ELF-1 (cell line): ENCODE measurements at regions not wholly inside any gene's neighbourhood (a gene's known extent, or its start where the extent isn't known, plus 50 kb on each side); places are given as distances from the start of the nearest gene placed in this dataset.

Experiments
- DNase-seq: peaks from one replicate; pipeline ENCODE4 v3.0.0-alpha.2; 2016; ENCODE audit warnings: low read depth, low spot score

DNA sequence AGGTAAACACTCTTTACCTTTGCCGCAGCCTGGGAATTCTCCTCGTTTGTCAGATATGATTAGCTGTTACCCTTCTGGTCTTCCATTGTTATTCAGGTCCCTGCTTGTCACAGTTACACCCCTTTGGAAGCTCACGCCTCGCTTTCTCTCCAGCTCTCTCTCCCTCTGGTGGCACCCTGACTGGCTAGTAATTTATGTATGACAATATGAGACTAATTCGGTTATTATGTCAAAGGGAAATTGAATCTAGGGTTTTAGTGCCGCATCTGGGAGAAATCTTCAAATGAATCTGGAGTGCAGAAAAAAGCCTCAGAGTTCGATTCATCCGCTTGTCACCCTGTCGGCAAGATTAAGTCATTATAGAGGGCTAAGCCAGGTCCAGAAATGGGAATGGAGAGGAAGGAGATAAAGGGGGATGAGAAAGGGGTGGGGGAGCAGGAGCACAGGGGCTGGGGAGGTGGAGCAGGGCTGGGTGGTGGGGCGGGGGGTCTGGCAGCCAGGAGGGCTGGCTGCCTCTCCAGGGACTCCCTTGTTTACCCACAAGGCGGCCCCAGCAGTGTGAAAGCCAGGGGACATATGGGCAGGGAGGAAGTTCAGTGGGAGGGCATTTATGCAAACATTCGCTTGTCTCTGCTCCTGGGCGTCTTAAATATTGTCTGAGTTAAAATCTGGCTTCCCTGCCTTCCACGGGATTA lies 179.0 kb upstream of the NECTIN1 start:
- DNase-seq: no peak

- peak; percentile 93 for DNase-seq
These were observed 178.3 kb upstream of the NECTIN1 start for GRCh38 chr11:119907122-119907851.

DNA sequence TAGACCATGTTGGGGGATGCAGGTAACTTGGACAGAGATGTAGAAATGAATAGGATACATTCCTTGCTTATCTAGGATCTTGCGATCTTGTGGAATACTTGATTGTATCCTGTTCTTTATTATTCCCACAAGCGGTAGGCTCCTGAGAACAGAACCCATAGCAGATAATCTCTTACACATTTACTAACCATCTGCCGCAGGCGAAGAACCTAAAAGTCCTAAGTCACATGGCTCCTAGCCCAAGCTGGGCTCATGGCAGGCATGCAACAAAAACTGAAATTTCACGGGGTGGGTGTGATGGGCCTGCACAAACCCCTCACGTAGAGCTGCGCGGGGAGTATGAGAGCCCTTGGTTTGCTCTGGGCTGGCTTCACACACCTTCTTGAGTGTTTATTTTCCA lies 177.4 kb upstream of the NECTIN1 start:
- no peak for DNase-seq

DNA sequence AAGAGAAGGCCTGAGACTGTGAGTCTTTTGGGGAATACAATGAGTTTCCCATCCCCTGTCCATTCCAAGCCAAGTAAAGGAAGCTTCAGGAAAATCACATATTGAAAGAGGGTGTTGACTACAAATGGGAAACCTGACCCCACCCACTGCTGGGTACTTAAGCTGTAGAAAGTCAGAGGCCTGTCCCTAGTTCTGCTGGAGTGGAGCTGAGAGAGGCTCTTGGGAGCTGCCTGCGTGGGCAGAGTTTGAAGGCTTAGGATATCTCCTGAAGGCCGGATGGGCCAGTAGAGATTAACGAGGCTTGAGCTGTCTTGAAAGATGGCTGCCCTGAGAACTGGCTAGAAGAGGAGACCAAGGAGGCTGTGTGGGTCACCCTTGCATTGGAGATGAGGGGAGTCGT lies 176.2 kb upstream of the NECTIN1 start:
- no peak for DNase-seq

DNA sequence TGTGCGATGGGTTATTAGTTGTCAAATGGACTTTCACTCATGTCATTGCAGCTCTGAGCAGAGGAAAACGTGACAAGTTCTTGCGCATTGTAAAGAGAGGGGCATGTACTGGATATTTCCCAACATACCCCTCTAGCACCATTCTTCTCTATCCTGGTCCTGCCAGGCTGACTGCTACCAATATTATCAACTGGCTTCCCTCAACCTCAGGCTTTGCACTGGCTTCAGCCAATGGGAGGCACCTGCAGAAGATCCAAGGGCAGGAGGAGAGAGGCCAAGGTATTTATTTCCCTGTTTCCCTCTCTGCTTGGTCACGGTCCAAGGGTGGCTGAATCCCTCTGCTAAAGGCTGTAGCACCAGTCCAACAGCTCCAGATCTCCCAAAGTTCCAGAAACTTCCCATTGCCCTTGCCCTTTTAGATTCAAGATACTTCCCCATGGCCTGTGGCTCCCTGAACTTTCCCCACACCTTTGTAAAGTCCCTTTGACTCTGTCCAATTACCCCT lies 175.6 kb upstream of the NECTIN1 start:
- DNase-seq: no peak

DNA sequence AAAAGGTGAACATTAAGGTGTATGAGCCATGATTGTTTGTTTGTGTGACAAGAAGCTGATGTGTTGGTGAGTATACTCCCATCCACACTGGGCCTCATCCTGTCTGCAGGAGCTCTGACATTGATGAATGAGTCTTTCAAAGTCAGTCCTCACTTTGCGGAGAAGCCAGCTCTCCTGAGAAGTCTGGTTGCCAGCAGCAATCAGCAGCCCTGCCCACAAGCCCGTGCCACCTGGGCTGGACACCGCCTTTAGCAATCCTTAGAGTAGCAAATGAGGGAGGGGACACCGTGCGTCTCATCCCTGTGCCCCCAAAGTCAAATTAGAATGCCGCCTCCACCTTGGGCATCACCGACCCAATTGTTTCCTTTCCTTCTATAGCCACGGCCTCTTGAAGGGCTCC lies 174.8 kb upstream of the NECTIN1 start:
- no peak for DNase-seq

GRCh38 chr11:119903389-119903788 lies 174.4 kb upstream of the NECTIN1 start:
- DNase-seq: no peak

DNA sequence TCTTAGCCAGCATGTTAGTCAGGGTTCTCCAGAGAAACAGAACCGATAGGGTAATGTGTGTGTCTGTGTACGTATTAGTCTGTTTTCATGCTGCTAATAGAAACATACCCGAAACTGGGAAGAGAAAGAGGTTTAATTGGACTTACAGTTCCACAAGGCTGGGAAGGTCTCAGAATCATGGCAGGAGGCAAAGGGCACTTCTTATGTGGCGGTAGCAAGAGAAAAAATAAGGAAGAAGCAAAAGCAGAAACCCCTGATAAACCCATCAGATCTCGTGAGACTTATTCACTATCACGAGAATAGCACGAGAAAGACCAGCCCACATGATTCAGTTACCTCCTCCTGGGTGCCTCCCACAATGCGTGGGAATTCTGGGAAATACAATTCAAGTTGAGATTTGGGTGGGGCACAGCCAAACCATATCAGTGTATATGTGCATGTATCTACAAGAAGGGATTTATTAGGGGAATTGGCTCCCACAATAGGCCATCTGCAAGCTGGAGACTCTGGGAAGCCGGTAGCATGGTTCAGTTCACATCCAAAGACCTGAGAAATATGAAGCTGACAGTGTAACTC lies 173.7 kb upstream of the NECTIN1 start:
- DNase-seq: no peak

- DNase-seq: peak; percentile 60
These were observed 172.9 kb upstream of the NECTIN1 start for GRCh38 chr11:119901657-119902577.

- DNase-seq: no peak
These were observed 171.0 kb upstream of the NECTIN1 start for GRCh38 chr11:119899997-119900396.

DNA sequence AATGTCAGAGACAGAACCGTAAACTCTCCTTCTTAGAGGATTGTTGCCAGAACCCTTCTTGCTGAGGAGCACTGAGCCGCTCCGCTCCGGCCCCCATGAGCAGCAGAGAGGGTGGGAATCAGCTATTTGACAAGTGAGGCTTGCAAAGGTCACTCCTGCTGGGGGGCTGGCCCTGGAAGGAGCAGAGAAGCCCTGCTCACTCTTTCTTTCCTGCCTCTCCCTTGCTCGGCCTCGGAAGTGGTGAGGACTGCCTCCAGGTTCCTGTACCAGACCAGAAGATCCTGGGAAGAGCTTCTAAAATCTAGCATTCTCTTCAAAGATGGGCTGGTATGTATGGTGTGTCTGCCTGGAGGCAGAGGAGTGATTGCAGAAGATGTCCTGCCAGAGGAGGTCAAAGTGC lies 168.6 kb upstream of the NECTIN1 start:
- DNase-seq: no peak

- DNase-seq: no peak
These were observed 168.0 kb upstream of the NECTIN1 start for GRCh38 chr11:119897046-119897440.

GRCh38 chr11:119896387-119897045 lies 167.5 kb upstream of the NECTIN1 start:
- DNase-seq: no peak

DNA sequence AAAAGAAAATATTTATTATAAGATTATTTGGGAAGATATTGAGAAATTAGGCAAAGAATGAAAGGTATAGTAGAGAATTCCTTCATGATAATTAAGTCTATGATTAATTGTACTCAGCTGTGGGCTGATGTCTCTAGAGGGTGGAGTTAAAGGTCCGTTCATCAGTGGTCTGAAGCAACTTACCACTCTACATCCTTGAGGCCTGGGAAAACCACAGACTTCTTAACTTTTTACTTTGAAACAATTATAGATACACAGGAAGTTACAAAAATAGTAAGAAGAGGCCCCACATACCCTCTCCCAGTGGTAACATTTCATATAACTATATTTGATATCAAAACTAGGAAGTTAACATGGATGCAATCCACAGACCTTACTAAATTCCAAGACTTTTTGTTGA lies 167.0 kb upstream of the NECTIN1 start:
- DNase-seq: no peak

- DNase-seq: no peak
These were observed 165.9 kb upstream of the NECTIN1 start for GRCh38 chr11:119894916-119895315.

DNA sequence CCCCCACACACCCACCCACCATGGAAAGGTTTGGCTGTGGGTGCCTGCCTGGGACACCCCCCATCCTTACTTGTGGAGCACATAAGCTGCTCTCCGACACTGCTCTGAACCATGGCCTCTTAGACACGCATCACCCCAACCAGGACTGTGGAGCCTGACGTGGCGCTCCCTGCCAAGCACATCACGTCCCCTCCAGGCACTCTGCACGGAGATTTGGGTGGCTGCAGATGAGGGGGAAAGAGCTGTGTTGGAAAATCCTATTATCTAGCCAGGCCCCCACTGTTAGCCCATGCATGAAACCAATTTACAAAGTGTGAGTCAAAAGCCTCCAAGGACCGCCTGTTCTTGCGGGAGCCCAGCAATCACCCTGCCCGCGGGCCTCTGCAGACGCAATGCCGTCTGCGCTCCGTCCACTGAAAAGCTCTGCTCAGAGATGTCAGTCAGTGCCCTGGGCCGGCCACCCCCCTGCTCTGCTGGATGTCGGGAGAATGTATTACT lies 163.4 kb upstream of the NECTIN1 start:
- DNase-seq: peak; percentile 71

- no peak for DNase-seq
These were observed 162.2 kb upstream of the NECTIN1 start for GRCh38 chr11:119891055-119891768.

DNA sequence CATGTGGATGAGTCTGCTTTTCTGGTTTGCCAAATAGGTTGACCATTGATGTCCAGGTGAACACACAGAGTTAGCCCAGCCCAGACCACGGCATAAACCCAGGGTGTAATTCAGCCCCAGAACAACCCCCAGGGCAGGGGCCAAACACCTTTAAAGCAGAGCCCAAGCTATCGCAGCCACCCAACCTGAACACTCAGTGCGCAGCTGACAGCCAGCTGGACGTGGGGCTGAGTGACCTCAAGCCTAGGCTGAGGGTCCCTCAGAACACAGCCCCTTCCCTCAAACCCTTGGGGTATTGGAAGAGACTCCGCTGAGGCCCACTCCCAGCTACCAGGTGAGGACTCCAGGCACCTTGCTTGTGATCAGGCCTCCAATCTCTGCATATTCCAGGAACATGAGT lies 161.5 kb upstream of the NECTIN1 start:
- DNase-seq: no peak

GRCh38 chr11:119889728-119890280 lies 160.8 kb upstream of the NECTIN1 start:
- no peak for DNase-seq

- no peak for DNase-seq
These were observed 160.1 kb upstream of the NECTIN1 start for GRCh38 chr11:119889111-119889510.
